H1 (cell line): ENCODE measurements at regions not wholly inside any gene's neighbourhood (a gene's known extent, or its start where the extent isn't known, plus 50 kb on each side); places are given as distances from the start of the nearest gene placed in this dataset.

ENCODE experiments used
- CTCF ChIA-PET: fragments of 300-600 bp; sonication (Branson Sonifier 250); formaldehyde crosslinking; loops from one replicate; lab custom pipeline; 2021; ENCODE audit not compliant: partially characterized antibody; lab: Charles Lee
- POLR2A ChIA-PET: fragments of 300-600 bp; sonication (Branson Sonifier 250); formaldehyde crosslinking; loops from one replicate; lab custom pipeline; 2021; ENCODE audit warnings: inconsistent platforms; ENCODE audit not compliant: partially characterized antibody; lab: Charles Lee
- DNase-seq, 2 experiments: peaks; one replicate each; pipeline versions ENCODE4 v3.0.0 to v3.0.0-alpha.2; 2010 to 2022; ENCODE audit warnings: low spot score in 2 of 2, low read depth in 1 of 2, mixed read lengths in 1 of 2
- FAIRE-seq: peaks from 2 replicates; lab custom pipeline; 2011; peaks lifted over from hg19 to GRCh38; lab: Jason Lieb, UNC
- H2AFZ ChIP-seq: 2 replicates; pipeline ENCODE4 v1.8.1; 2012; ENCODE audit warnings: low read length, inconsistent platforms
- H2AK5ac ChIP-seq: 2 replicates; pipeline ENCODE4 v1.6.1; 2013; ENCODE audit warnings: low read depth, low read length
- H2BK120ac ChIP-seq: replicated peaks from 2 replicates; pipeline ENCODE3; 2013; ENCODE audit warnings: low read depth, low read length, inconsistent platforms
- H2BK12ac ChIP-seq: 2 replicates; pipeline ENCODE4 v1.6.1; 2013; ENCODE audit warnings: low read depth, low read length
- H2BK15ac ChIP-seq: 2 replicates; pipeline ENCODE4 v1.6.1; 2013; ENCODE audit warnings: low read length
- H2BK20ac ChIP-seq: 2 replicates; pipeline ENCODE4 v1.6.1; 2013; ENCODE audit warnings: low read length
- H2BK5ac ChIP-seq: 2 replicates; pipeline ENCODE4 v1.6.1; 2013; ENCODE audit warnings: low read depth, low read length
- H3K14ac ChIP-seq: 2 replicates; pipeline ENCODE4 v1.6.1; 2013; ENCODE audit warnings: inconsistent platforms; ENCODE audit not compliant: insufficient read length
- H3K18ac ChIP-seq: 2 replicates; pipeline ENCODE4 v1.6.1; 2013; ENCODE audit warnings: low read length; ENCODE audit errors: extremely low read depth
- H3K23ac ChIP-seq: 2 replicates; pipeline ENCODE4 v1.6.1; 2013; ENCODE audit warnings: inconsistent platforms; ENCODE audit not compliant: insufficient read length
- H3K23me2 ChIP-seq: 2 replicates; pipeline ENCODE4 v1.6.1; 2013; ENCODE audit warnings: low read depth, low read length
- H3K27ac ChIP-seq: 2 replicates; pipeline ENCODE4 v1.6.1; 2011; ENCODE audit warnings: low read depth, low read length, inconsistent platforms
- H3K27me3 ChIP-seq, 4 experiments: replicated peaks in 1 of 4; 1 replicate in 1 of 4; 2 replicates in 3 of 4; pipeline versions ENCODE4 v1.6.1 to v1.8.1; 2011 to 2013; ENCODE audit warnings: low read length in 3 of 4, mild to moderate bottlenecking in 3 of 4, inconsistent platforms in 2 of 4, mixed read lengths in 2 of 4, moderate library complexity in 1 of 4; ENCODE audit not compliant: control insufficient read depth in 3 of 4, insufficient read depth in 3 of 4; ENCODE audit errors: extremely low read depth in 1 of 4
- H3K36me3 ChIP-seq, 4 experiments: 2 replicates each; pipeline versions ENCODE4 v1.6.1 to v1.8.1; 2011 to 2013; ENCODE audit warnings: mild to moderate bottlenecking in 4 of 4, low read length in 3 of 4, moderate library complexity in 2 of 4, control low read depth in 1 of 4, inconsistent platforms in 1 of 4; ENCODE audit not compliant: insufficient read depth in 4 of 4, control insufficient read depth in 2 of 4
- H3K4ac ChIP-seq: replicated peaks from 2 replicates; pipeline ENCODE3; 2013; ENCODE audit warnings: low read length, low read depth, mixed read lengths, inconsistent platforms; ENCODE audit not compliant: insufficient read length
- H3K4me1 ChIP-seq, 4 experiments: replicated peaks in 1 of 4; 1 replicate in 1 of 4; 2 replicates in 3 of 4; pipeline versions ENCODE4 v1.6.1 to v1.8.1; 2011 to 2013; ENCODE audit warnings: low read length in 3 of 4, inconsistent platforms in 2 of 4, mixed read lengths in 1 of 4; ENCODE audit not compliant: insufficient read depth in 4 of 4, control insufficient read depth in 3 of 4
- H3K4me2 ChIP-seq, 2 experiments: 2 replicates each; pipeline versions ENCODE4 v1.6.1 to v1.8.1; 2011 to 2013; ENCODE audit warnings: low read depth in 2 of 2, low read length in 2 of 2, control low read depth in 1 of 2, inconsistent platforms in 1 of 2, mild to moderate bottlenecking in 1 of 2; ENCODE audit not compliant: insufficient read depth in 1 of 2
- H3K4me3 ChIP-seq, 4 experiments: fragments of 200-600, 300-600 bp in 1 of 4; sonication (generic), shearing (Covaris generic), sonication (Bioruptor Twin) in 1 of 4; 2 replicates each; pipeline versions ENCODE4 v1.5.1 to v1.8.1; 2011 to 2016; ENCODE audit warnings: low read length in 4 of 4, low read depth in 3 of 4, control low read depth in 2 of 4, inconsistent platforms in 2 of 4, mild to moderate bottlenecking in 2 of 4, mixed read lengths in 1 of 4, moderate library complexity in 1 of 4; ENCODE audit not compliant: insufficient read depth in 2 of 4; ENCODE audit errors: extremely low read depth in 1 of 4
- H3K56ac ChIP-seq: replicated peaks from 2 replicates; pipeline ENCODE3; 2013; ENCODE audit warnings: low read depth, mild to moderate bottlenecking, mixed read lengths, low read length, inconsistent platforms; ENCODE audit not compliant: insufficient read length
- H3K79me1 ChIP-seq: 2 replicates; pipeline ENCODE4 v1.6.1; 2013; ENCODE audit warnings: low read depth, low read length, control low read depth
- H3K79me2 ChIP-seq, 2 experiments: 2 replicates each; pipeline versions ENCODE4 v1.6.1 to v1.8.1; 2012 to 2013; ENCODE audit warnings: low read length in 2 of 2, mild to moderate bottlenecking in 2 of 2, inconsistent platforms in 1 of 2; ENCODE audit not compliant: insufficient read depth in 2 of 2, control insufficient read depth in 1 of 2
- H3K9ac ChIP-seq, 4 experiments: replicated peaks in 1 of 4; 1 replicate in 1 of 4; 2 replicates in 3 of 4; pipeline versions ENCODE4 v1.6.1 to v1.8.1; 2011 to 2013; ENCODE audit warnings: low read depth in 3 of 4, low read length in 3 of 4, control low read depth in 2 of 4, mild to moderate bottlenecking in 2 of 4, moderate library complexity in 2 of 4, inconsistent platforms in 1 of 4; ENCODE audit errors: extremely low read depth in 1 of 4
- H3K9me3 ChIP-seq, 2 experiments: 2 replicates each; pipeline versions ENCODE4 v1.6.1 to v1.8.1; 2012 to 2013; ENCODE audit warnings: mild to moderate bottlenecking in 2 of 2, moderate library complexity in 2 of 2, control low read depth in 1 of 2, inconsistent platforms in 1 of 2, low read depth in 1 of 2, low read length in 1 of 2, mixed read lengths in 1 of 2; ENCODE audit not compliant: insufficient read depth in 2 of 2
- H4K20me1 ChIP-seq, 2 experiments: replicated peaks in 1 of 2; 2 replicates each; pipeline versions ENCODE3 to v1.8.1; 2011 to 2013; ENCODE audit warnings: inconsistent platforms in 2 of 2, low read length in 2 of 2, mild to moderate bottlenecking in 1 of 2; ENCODE audit not compliant: insufficient read depth in 2 of 2, control insufficient read depth in 1 of 2
- H4K5ac ChIP-seq: 2 replicates; pipeline ENCODE4 v1.6.1; 2013; ENCODE audit warnings: low read length, low read depth, mixed read lengths, inconsistent platforms; ENCODE audit not compliant: insufficient read length
- H4K8ac ChIP-seq: 2 replicates; pipeline ENCODE4 v1.8.0; 2013; ENCODE audit warnings: mild to moderate bottlenecking, moderate library complexity, low read length, inconsistent platforms; ENCODE audit not compliant: insufficient read depth; ENCODE audit errors: extremely low read depth
- H4K91ac ChIP-seq: replicated peaks from 2 replicates; pipeline ENCODE3; 2013; ENCODE audit warnings: low read length, mixed read lengths, inconsistent platforms; ENCODE audit not compliant: insufficient read length
- BRCA1 ChIP-seq: IDR thresholded peaks from 2 replicates; pipeline ENCODE4 v1.6.1; 2012; ENCODE audit warnings: low read depth, low read length, improper control_type of control experiment
- CTBP2 ChIP-seq: IDR thresholded peaks from 2 replicates; pipeline ENCODE4 v1.7.0; 2011; ENCODE audit warnings: borderline replicate concordance, mild to moderate bottlenecking, moderate library complexity, mixed read lengths, low read length; ENCODE audit not compliant: insufficient read depth, insufficient read length
- HDAC2 ChIP-seq, 2 experiments: fragments of 300-600 bp in 1 of 2; sonication (generic) in 1 of 2; IDR thresholded peaks; 2 replicates each; pipeline ENCODE4 v1.6.1; 2011 to 2012; ENCODE audit warnings: low read depth in 2 of 2, low read length in 2 of 2, mild to moderate bottlenecking in 2 of 2, moderate library complexity in 2 of 2, borderline replicate concordance in 1 of 2, inconsistent platforms in 1 of 2
- JUND ChIP-seq: IDR thresholded peaks from 2 replicates; pipeline ENCODE4 v1.6.1; 2011; ENCODE audit warnings: mild to moderate bottlenecking, improper control_type of control experiment, low read length
- MAFK ChIP-seq: IDR thresholded peaks from 2 replicates; pipeline ENCODE4 v1.6.1; 2012; ENCODE audit warnings: low read depth, mild to moderate bottlenecking, improper control_type of control experiment, low read length
- POLR2A ChIP-seq, 2 experiments: IDR thresholded peaks; 1 replicate in 1 of 2; 2 replicates in 1 of 2; pipeline ENCODE4 v1.6.1; 2011; ENCODE audit warnings: low read depth in 2 of 2, low read length in 2 of 2, mild to moderate bottlenecking in 2 of 2; ENCODE audit errors: control extremely low read depth in 1 of 2
- RAD21 ChIP-seq, 2 experiments: IDR thresholded peaks in 1 of 2; conservative IDR thresholded peaks in 1 of 2; 2 replicates each; pipeline ENCODE4 v1.6.1; 2011; ENCODE audit warnings: low read depth in 2 of 2, low read length in 2 of 2, improper control_type of control experiment in 1 of 2, inconsistent platforms in 1 of 2, mild to moderate bottlenecking in 1 of 2, moderate library complexity in 1 of 2
- TAF7 ChIP-seq: optimal IDR thresholded peaks from 2 replicates; pipeline ENCODE3; 2011; ENCODE audit warnings: low read depth, mild to moderate bottlenecking, inconsistent platforms, low read length, moderate library complexity, borderline replicate concordance
- USF2 ChIP-seq: IDR thresholded peaks from 2 replicates; pipeline ENCODE4 v1.6.1; 2011; ENCODE audit warnings: low read length, improper control_type of control experiment
- TF ChIP-seq, protein P1 (sequence below), 3 experiments: IDR thresholded peaks; 1 replicate in 2 of 3; 2 replicates in 1 of 3; pipeline versions ENCODE4 v1.5.1 to v1.6.1; 2011; ENCODE audit warnings: low read length in 3 of 3, mild to moderate bottlenecking in 3 of 3, inconsistent platforms in 2 of 3, low read depth in 1 of 3, moderate library complexity in 1 of 3; ENCODE audit not compliant: insufficient read depth in 1 of 3; ENCODE audit errors: control extremely low read depth in 1 of 3
- TF ChIP-seq, protein P2 (sequence below): IDR thresholded peaks from 2 replicates; pipeline ENCODE4 v1.6.1; 2012; ENCODE audit warnings: inconsistent platforms

DNA sequence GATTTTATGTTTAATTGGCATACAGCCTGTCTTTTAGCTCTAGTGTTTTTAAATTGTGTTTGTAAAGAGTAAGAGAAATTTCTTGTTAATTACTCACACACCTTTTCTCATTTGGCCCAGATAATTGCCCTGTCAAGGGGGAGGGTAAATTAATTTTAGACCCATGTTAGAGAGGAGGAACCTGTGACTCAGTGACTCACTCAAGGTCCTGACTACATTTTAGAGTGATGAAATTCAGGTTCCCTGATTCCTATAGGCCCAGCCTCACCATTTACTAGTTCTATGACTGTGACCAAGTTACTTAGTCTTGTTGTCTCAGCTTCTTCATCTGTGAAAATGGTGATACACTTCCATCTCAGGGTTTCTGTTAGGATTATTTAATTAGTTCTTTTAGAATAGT lies 125.2 kb upstream of the DPH6 start:
- Histone ChIP-seq H3K23me2 (no peaks in the 10 kb centered on the region), H3K56ac (no peak overlapping the region), H3K23ac (no peak overlapping the region), H3K9ac (no peak overlapping the region), H3K14ac (no peak overlapping the region), H3K79me1 (no peaks in the 10 kb centered on the region), H2BK15ac (no peak overlapping the region), H2BK120ac (no peak overlapping the region), H3K4me2 (no peak overlapping the region), H3K27me3 (no peaks in the 10 kb centered on the region), H3K79me2 (no peaks in the 10 kb centered on the region), H4K91ac (no peak overlapping the region), H2AFZ (no peak overlapping the region), H4K20me1 (no peaks in the 10 kb centered on the region), H3K4me1 (peaks cover 0 to 12% (median 0%) of the 10 kb centered on the region in 4 experiments; a peak in 4 of 7 replicates), H2AK5ac (no peak overlapping the region), H3K9me3 (no peaks in the 10 kb centered on the region), H2BK20ac (no peak overlapping the region), H3K36me3 (no peaks in the 10 kb centered on the region), H2BK12ac (no peak overlapping the region), H4K8ac (no peak overlapping the region), H3K18ac (no peak overlapping the region), H3K27ac (no peak overlapping the region), H3K4ac (no peak overlapping the region), H3K4me3 (no peak overlapping the region), H2BK5ac (no peak overlapping the region), H4K5ac (no peak overlapping the region)
- DNase-seq = no peak
- FAIRE-seq = no peak
- ChIA-PET CTCF (no interaction called here), POLR2A (no interaction called here)
- TF ChIP-seq, protein P1, sequence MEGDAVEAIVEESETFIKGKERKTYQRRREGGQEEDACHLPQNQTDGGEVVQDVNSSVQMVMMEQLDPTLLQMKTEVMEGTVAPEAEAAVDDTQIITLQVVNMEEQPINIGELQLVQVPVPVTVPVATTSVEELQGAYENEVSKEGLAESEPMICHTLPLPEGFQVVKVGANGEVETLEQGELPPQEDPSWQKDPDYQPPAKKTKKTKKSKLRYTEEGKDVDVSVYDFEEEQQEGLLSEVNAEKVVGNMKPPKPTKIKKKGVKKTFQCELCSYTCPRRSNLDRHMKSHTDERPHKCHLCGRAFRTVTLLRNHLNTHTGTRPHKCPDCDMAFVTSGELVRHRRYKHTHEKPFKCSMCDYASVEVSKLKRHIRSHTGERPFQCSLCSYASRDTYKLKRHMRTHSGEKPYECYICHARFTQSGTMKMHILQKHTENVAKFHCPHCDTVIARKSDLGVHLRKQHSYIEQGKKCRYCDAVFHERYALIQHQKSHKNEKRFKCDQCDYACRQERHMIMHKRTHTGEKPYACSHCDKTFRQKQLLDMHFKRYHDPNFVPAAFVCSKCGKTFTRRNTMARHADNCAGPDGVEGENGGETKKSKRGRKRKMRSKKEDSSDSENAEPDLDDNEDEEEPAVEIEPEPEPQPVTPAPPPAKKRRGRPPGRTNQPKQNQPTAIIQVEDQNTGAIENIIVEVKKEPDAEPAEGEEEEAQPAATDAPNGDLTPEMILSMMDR (IDR thresholded peaks at IDR 0.05; ENCODE audit: control extremely low read depth in 1 of 3, insufficient read depth in 1 of 3, low read depth in 1 of 3, low read length in 3 of 3) = no peak
- TF ChIP-seq JUND (no peak), BRCA1 (no peak), USF2 (no peak), RAD21 (IDR thresholded peaks at IDR 0.05 in 1 of 2, conservative IDR thresholded peaks at IDR 0.05 in 1 of 2; ENCODE audit: low read depth in 2 of 2, low read length in 2 of 2) (no peak), CTBP2 (no peak), POLR2A (IDR thresholded peaks at IDR 0.05; ENCODE audit: control extremely low read depth in 1 of 2, low read depth in 2 of 2, low read length in 2 of 2) (no peak), TAF7 (no peak), HDAC2 (IDR thresholded peaks at IDR 0.05; ENCODE audit: borderline replicate concordance in 1 of 2, low read depth in 2 of 2, low read length in 2 of 2) (no peak), MAFK (no peak)
- TF ChIP-seq, protein P2, sequence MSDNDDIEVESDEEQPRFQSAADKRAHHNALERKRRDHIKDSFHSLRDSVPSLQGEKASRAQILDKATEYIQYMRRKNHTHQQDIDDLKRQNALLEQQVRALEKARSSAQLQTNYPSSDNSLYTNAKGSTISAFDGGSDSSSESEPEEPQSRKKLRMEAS = no peak
